KOPT-K1 (cell line): ENCODE measurements at regions not wholly inside any gene's neighbourhood (a gene's known extent, or its start where the extent isn't known, plus 50 kb on each side); places are given as distances from the start of the nearest gene placed in this dataset.
A peak's percentile ranks its signal among the peaks of the same experiment; 100 is the strongest.

ENCODE experiments used
- H3K27ac ChIP-seq: fragments of 200-600 bp; sonication (generic); 2 replicates; pipeline ENCODE4 v1.5.1; 2016; ENCODE audit warnings: antibody characterized with exemption, mild to moderate bottlenecking, low read depth, low read length; ENCODE audit not compliant: poor library complexity, severe bottlenecking
- H3K36me3 ChIP-seq: fragments of 200-600 bp; sonication (generic); 2 replicates; pipeline ENCODE4 v1.5.1; 2017; ENCODE audit warnings: antibody characterized with exemption, mild to moderate bottlenecking, low read length, moderate library complexity; ENCODE audit not compliant: insufficient read depth
- H3K9me3 ChIP-seq: fragments of 200-600 bp; sonication (generic); 2 replicates; pipeline ENCODE4 v1.5.1; 2017; ENCODE audit warnings: antibody characterized with exemption, low read length, mild to moderate bottlenecking; ENCODE audit not compliant: insufficient read depth, poor library complexity, severe bottlenecking

GRCh38 chr11:134714021-134714656, 302.1 kb upstream of the B3GAT1 start:
- peaks cover 9% of the 10 kb centered on the region; the same call in 1 of the 2 replicates for H3K36me3 ChIP-seq
- H3K9me3 ChIP-seq, result peaks cover 16% of the 10 kb centered on the region
- H3K27ac ChIP-seq, result peak overlapping the region; percentile 18

- Histone ChIP-seq H3K27ac (no peak overlapping the region), H3K36me3 (peaks cover 9% of the 10 kb centered on the region; the same call in 1 of the 2 replicates), H3K9me3 (no peaks in the 10 kb centered on the region)
Measured at GRCh38 chr11:134712228-134713145, 300.4 kb upstream of the B3GAT1 start.

GRCh38 chr11:134711588-134711987, 299.5 kb upstream of the B3GAT1 start:
- Histone ChIP-seq H3K27ac (no peak overlapping the region), H3K9me3 (no peaks in the 10 kb centered on the region), H3K36me3 (peaks cover 9% of the 10 kb centered on the region; the same call in 1 of the 2 replicates)

GRCh38 chr11:134710861-134711407, 298.9 kb upstream of the B3GAT1 start:
- H3K27ac ChIP-seq, result no peak overlapping the region
- H3K36me3 ChIP-seq, result peaks cover 9% of the 10 kb centered on the region; the same call in 1 of the 2 replicates
- H3K9me3 ChIP-seq, result no peaks in the 10 kb centered on the region

- H3K27ac ChIP-seq, result no peak overlapping the region
- no peaks in the 10 kb centered on the region for H3K36me3 ChIP-seq
- no peaks in the 10 kb centered on the region for H3K9me3 ChIP-seq
Measured at GRCh38 chr11:134705858-134706257, 293.8 kb upstream of the B3GAT1 start.

GRCh38 chr11:134702827-134703226, 290.8 kb upstream of the B3GAT1 start:
- Histone ChIP-seq H3K36me3 (peaks cover 6% of the 10 kb centered on the region; the same call in 1 of the 2 replicates), H3K27ac (no peak overlapping the region), H3K9me3 (no peaks in the 10 kb centered on the region)

GRCh38 chr11:134701564-134702165, 289.6 kb upstream of the B3GAT1 start:
- Histone ChIP-seq H3K9me3 (no peaks in the 10 kb centered on the region), H3K36me3 (peaks cover 6% of the 10 kb centered on the region; the same call in 1 of the 2 replicates), H3K27ac (no peak overlapping the region)

GRCh38 chr11:134700101-134700640, 288.1 kb upstream of the B3GAT1 start:
- no peaks in the 10 kb centered on the region for H3K9me3 ChIP-seq
- peaks cover 6% of the 10 kb centered on the region; the same call in 1 of the 2 replicates for H3K36me3 ChIP-seq
- no peak overlapping the region for H3K27ac ChIP-seq

- no peaks in the 10 kb centered on the region for H3K9me3 ChIP-seq
- H3K27ac ChIP-seq, result no peak overlapping the region
- peaks cover 6% of the 10 kb centered on the region for H3K36me3 ChIP-seq
Measured at GRCh38 chr11:134696455-134696854, 284.4 kb upstream of the B3GAT1 start.

GRCh38 chr11:134691985-134692384, 279.9 kb upstream of the B3GAT1 start:
- Histone ChIP-seq H3K36me3 (no peaks in the 10 kb centered on the region; the same call in 1 of the 2 replicates), H3K9me3 (no peaks in the 10 kb centered on the region), H3K27ac (no peak overlapping the region)

- Histone ChIP-seq H3K27ac (no peak overlapping the region), H3K9me3 (no peaks in the 10 kb centered on the region), H3K36me3 (no peaks in the 10 kb centered on the region; the same call in 1 of the 2 replicates)
Measured at GRCh38 chr11:134691295-134691873, 279.3 kb upstream of the B3GAT1 start.

- Histone ChIP-seq H3K27ac (no peak overlapping the region), H3K36me3 (no peaks in the 10 kb centered on the region; the same call in 1 of the 2 replicates), H3K9me3 (no peaks in the 10 kb centered on the region)
Measured at GRCh38 chr11:134689886-134690285, 277.8 kb upstream of the B3GAT1 start.

GRCh38 chr11:134687548-134687947, 275.5 kb upstream of the B3GAT1 start:
- Histone ChIP-seq H3K27ac (peak overlapping the region; percentile 35), H3K36me3 (no peaks in the 10 kb centered on the region; the same call in 1 of the 2 replicates), H3K9me3 (no peaks in the 10 kb centered on the region)

- Histone ChIP-seq H3K36me3 (no peaks in the 10 kb centered on the region; the same call in 1 of the 2 replicates), H3K9me3 (no peaks in the 10 kb centered on the region)
Measured at GRCh38 chr11:134686460-134687061, 274.5 kb upstream of the B3GAT1 start.

More at GRCh38 chr11:134686460-134687061, 274.5 kb upstream of the B3GAT1 start:
- H3K27ac ChIP-seq, result no peak overlapping the region
